Vagina (tissue), 2 donors: ENCODE measurements at regions not wholly inside any gene's neighbourhood (a gene's known extent, or its start where the extent isn't known, plus 50 kb on each side); places are given as distances from the start of the nearest gene placed in this dataset.

ENCODE experiments used
- POLR2A ChIP-seq, 2 donors: fragments of 450-650 bp; IDR thresholded peaks; one replicate each; pipeline ENCODE4 v1.6.1; 2017; ENCODE audit warnings: antibody characterized with exemption in 2 of 2, mild to moderate bottlenecking in 2 of 2, moderate library complexity in 2 of 2
- POLR2AphosphoS5 ChIP-seq, 2 donors: sonication (generic); formaldehyde crosslinking; IDR thresholded peaks; one replicate each; pipeline ENCODE4 v1.9.0; 2017; ENCODE audit warnings: antibody characterized with exemption in 2 of 2, mild to moderate bottlenecking in 2 of 2, low read depth in 1 of 2; ENCODE audit not compliant: insufficient read depth in 1 of 2
- TF ChIP-seq, protein P1 (sequence below), 3 experiments: fragments of 450-650 bp in 2 of 3; fragments of 200-600 bp in 1 of 3; sonication (generic) in 1 of 3; IDR thresholded peaks; one replicate each; pipeline ENCODE4 v1.5.1; 2017 to 2019; ENCODE audit warnings: antibody characterized with exemption in 3 of 3, mild to moderate bottlenecking in 2 of 3, moderate library complexity in 2 of 3

DNA sequence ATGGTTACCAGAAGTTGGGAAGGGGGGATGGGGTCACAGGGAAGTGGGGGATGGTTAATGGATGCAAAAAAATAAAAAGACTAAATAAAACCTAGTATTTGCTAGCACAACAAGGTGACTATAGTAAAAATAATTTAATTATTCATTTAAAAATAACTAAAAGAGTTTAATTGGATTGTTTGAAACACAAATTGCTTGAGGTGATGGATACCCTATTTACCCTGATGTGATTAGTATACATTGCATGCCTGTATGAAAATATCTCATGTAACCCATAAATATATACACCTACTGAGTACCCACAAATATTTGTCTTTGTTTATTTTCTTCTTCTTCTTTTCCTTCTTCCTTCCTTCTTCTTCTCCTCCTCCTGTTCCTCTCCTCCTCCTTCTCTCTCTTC lies 57.8 kb upstream of the MACF1 start:
- TF ChIP-seq, protein P1, sequence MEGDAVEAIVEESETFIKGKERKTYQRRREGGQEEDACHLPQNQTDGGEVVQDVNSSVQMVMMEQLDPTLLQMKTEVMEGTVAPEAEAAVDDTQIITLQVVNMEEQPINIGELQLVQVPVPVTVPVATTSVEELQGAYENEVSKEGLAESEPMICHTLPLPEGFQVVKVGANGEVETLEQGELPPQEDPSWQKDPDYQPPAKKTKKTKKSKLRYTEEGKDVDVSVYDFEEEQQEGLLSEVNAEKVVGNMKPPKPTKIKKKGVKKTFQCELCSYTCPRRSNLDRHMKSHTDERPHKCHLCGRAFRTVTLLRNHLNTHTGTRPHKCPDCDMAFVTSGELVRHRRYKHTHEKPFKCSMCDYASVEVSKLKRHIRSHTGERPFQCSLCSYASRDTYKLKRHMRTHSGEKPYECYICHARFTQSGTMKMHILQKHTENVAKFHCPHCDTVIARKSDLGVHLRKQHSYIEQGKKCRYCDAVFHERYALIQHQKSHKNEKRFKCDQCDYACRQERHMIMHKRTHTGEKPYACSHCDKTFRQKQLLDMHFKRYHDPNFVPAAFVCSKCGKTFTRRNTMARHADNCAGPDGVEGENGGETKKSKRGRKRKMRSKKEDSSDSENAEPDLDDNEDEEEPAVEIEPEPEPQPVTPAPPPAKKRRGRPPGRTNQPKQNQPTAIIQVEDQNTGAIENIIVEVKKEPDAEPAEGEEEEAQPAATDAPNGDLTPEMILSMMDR (IDR thresholded peaks at IDR 0.05) = no peak
- TF ChIP-seq POLR2A (IDR thresholded peaks at IDR 0.05) (no peak), POLR2AphosphoS5 (IDR thresholded peaks at IDR 0.05; ENCODE audit: insufficient read depth in 1 of 2, low read depth in 1 of 2) (no peak)
